K562 (cell line): ENCODE measurements at regions not wholly inside any gene's neighbourhood (a gene's known extent, or its start where the extent isn't known, plus 50 kb on each side); places are given as distances from the start of the nearest gene placed in this dataset.

Experiments used
- ATAC-seq: fragments of 200-7000 bp; cut with Tn5 transposase; 3 replicates; pipeline ENCODE4 v1.9.1; 2020; ENCODE audit warnings: moderate library complexity
- BruUV-seq: library from RNA; stranded (reverse); fragments of 400-500 nt; replicated peaks from 2 replicates; lab custom pipeline; 2021; lab: Mats Ljungman, UMichigan
- CTCF ChIA-PET: fragments of 300-600 bp; formaldehyde crosslinking; extraction: SDS; loops from one replicate; lab custom pipeline; 2021; ENCODE audit warnings: low intra/inter-chr PET ratio; lab: Yijun Ruan, JAX
- POLR2A ChIA-PET: fragments of 300-600, 350-650 bp; sonication (Branson Sonifier 250); formaldehyde crosslinking; extraction: SDS; loops from one replicate; lab custom pipeline; 2021; ENCODE audit warnings: antibody characterized with exemption, inconsistent platforms; lab: Yijun Ruan, JAX
- DNase-seq, 4 experiments: peaks; one replicate each; pipeline versions ENCODE4 v3.0.0 to v3.0.0-alpha.2; 2011 to 2018; ENCODE audit warnings: low spot score in 3 of 4, mixed read lengths in 3 of 4; ENCODE audit errors: extremely low read depth in 1 of 4
- FAIRE-seq: peaks from 2 replicates; lab custom pipeline; 2011; peaks lifted over from hg19 to GRCh38; lab: Jason Lieb, UNC
- H2AFZ ChIP-seq: 2 replicates; pipeline ENCODE4 v1.6.0; 2011; ENCODE audit warnings: low read depth, low read length, control low read depth, inconsistent platforms
- H3K27ac ChIP-seq: fragments of 200-600 bp; 3 replicates; pipeline ENCODE4 v1.8.0; 2011; ENCODE audit warnings: low read depth, mild to moderate bottlenecking, control low read depth, inconsistent platforms, low read length, moderate library complexity, mixed read lengths; ENCODE audit errors: extremely low read depth
- H3K27me3 ChIP-seq, 2 experiments: fragments of 300-600 bp in 1 of 2; 2 replicates in 1 of 2; 3 replicates in 1 of 2; pipeline versions ENCODE4 v1.6.0 to v1.8.0; 2011; ENCODE audit warnings: inconsistent platforms in 2 of 2, low read length in 2 of 2, mild to moderate bottlenecking in 1 of 2, mixed read lengths in 1 of 2, moderate library complexity in 1 of 2; ENCODE audit not compliant: control insufficient read depth in 2 of 2, insufficient read depth in 2 of 2
- H3K36me3 ChIP-seq: fragments of 300-600 bp; 3 replicates; pipeline ENCODE4 v1.8.0; 2011; ENCODE audit warnings: mild to moderate bottlenecking, low read length, inconsistent platforms; ENCODE audit not compliant: control insufficient read depth, insufficient read depth
- H3K4me1 ChIP-seq, 2 experiments: fragments of 200-600 bp in 1 of 2; replicated peaks in 1 of 2; 2 replicates in 1 of 2; 3 replicates in 1 of 2; pipeline versions ENCODE4 v1.5.1 to v1.8.0; 2011; ENCODE audit warnings: inconsistent platforms in 2 of 2, low read length in 2 of 2, mild to moderate bottlenecking in 1 of 2, mixed read lengths in 1 of 2, moderate library complexity in 1 of 2; ENCODE audit not compliant: control insufficient read depth in 2 of 2, insufficient read depth in 2 of 2
- H3K4me2 ChIP-seq: 2 replicates; pipeline ENCODE4 v1.6.1; 2011; ENCODE audit warnings: low read length, control low read depth, inconsistent platforms, mixed read lengths; ENCODE audit not compliant: insufficient read depth
- H3K4me3 ChIP-seq: fragments of 200-600 bp; sonication (generic), shearing (Covaris generic); 2 replicates; pipeline ENCODE4 v1.5.1; 2016; ENCODE audit warnings: control low read depth, inconsistent platforms
- H3K79me2 ChIP-seq: fragments of 200-600 bp; 3 replicates; pipeline ENCODE4 v1.8.0; 2011; ENCODE audit warnings: low read length, inconsistent platforms; ENCODE audit not compliant: control insufficient read depth, insufficient read depth
- H3K9ac ChIP-seq, 2 experiments: 2 replicates each; pipeline versions ENCODE4 v1.6.0 to v1.6.1; 2011; ENCODE audit warnings: low read depth in 2 of 2, low read length in 2 of 2, control low read depth in 1 of 2, inconsistent platforms in 1 of 2, mild to moderate bottlenecking in 1 of 2, mixed read lengths in 1 of 2; ENCODE audit not compliant: insufficient read depth in 1 of 2
- H3K9me1 ChIP-seq: one replicate; pipeline ENCODE4 v1.6.0; 2011; ENCODE audit warnings: inconsistent platforms, mild to moderate bottlenecking, low read length, moderate library complexity; ENCODE audit not compliant: control insufficient read depth, insufficient read depth
- H3K9me3 ChIP-seq: replicated peaks from 2 replicates; pipeline ENCODE4 v1.5.1; 2011; ENCODE audit warnings: low read depth, low read length, inconsistent platforms; ENCODE audit not compliant: control insufficient read depth, insufficient read depth
- H4K20me1 ChIP-seq: replicated peaks from 2 replicates; pipeline ENCODE4 v1.6.1; 2011; ENCODE audit warnings: low read length, inconsistent platforms, mixed read lengths; ENCODE audit not compliant: control insufficient read depth, insufficient read depth
- CREM ChIP-seq: IDR thresholded peaks from 2 replicates; pipeline ENCODE4 v1.6.1; 2014; ENCODE audit warnings: antibody characterized with exemption, low read depth
- FOXP4 ChIP-seq: sonication (generic); formaldehyde crosslinking; IDR thresholded peaks from 2 replicates; pipeline ENCODE4 v1.8.0; 2022; ENCODE audit warnings: mild to moderate bottlenecking, missing genetic modification reagents, borderline replicate concordance
- GATAD2A ChIP-seq: fragments of 450-650 bp; IDR thresholded peaks from 2 replicates; pipeline ENCODE4 v1.6.1; 2017
- MAFF ChIP-seq: IDR thresholded peaks from 2 replicates; pipeline ENCODE4 v1.6.1; 2012; ENCODE audit warnings: low read length, improper control_type of control experiment
- NCOA4 ChIP-seq: fragments of 450-650 bp; IDR thresholded peaks from 2 replicates; pipeline ENCODE4 v1.6.1; 2018; ENCODE audit warnings: mild to moderate bottlenecking; ENCODE audit not compliant: partially characterized antibody
- NFIX ChIP-seq: fragments of 250-450 bp; sonication (Bioruptor Pico); IDR thresholded peaks from 2 replicates; pipeline ENCODE4 v1.4.0; 2020; ENCODE audit warnings: low read depth, mild to moderate bottlenecking, moderate library complexity
- NR2C1 ChIP-seq, 2 experiments: fragments of 450-650 bp; IDR thresholded peaks; 2 replicates each; pipeline ENCODE4 v1.6.1; 2017; ENCODE audit warnings: mild to moderate bottlenecking in 2 of 2, antibody characterized with exemption in 1 of 2, inconsistent platforms in 1 of 2, missing compliant biosample characterization in 1 of 2, missing genetic modification characterization in 1 of 2
- PTTG1 ChIP-seq: fragments of 450-650 bp; IDR thresholded peaks from 2 replicates; pipeline ENCODE4 v1.6.1; 2016; ENCODE audit warnings: low read depth, mild to moderate bottlenecking, missing genetic modification characterization, missing compliant biosample characterization
- SMAD1 ChIP-seq: fragments of 150-350 bp; IDR thresholded peaks from 2 replicates; pipeline ENCODE4 v1.6.1; 2014; ENCODE audit warnings: low read length, low read depth; ENCODE audit not compliant: partially characterized antibody
- SMAD4 ChIP-seq: fragments of 250-450 bp; sonication (Bioruptor Pico); conservative IDR thresholded peaks from 2 replicates; pipeline ENCODE4 v1.8.0; 2021; ENCODE audit warnings: inconsistent platforms, mild to moderate bottlenecking, moderate library complexity
- SREBF1 ChIP-seq: fragments of 150-350 bp; IDR thresholded peaks from 2 replicates; pipeline ENCODE4 v1.6.1; 2014; ENCODE audit warnings: antibody characterized with exemption, low read depth, low read length, borderline replicate concordance
- SUPT5H ChIP-seq: fragments of 450-650 bp; IDR thresholded peaks from 2 replicates; pipeline ENCODE4 v1.6.1; 2016
- ZKSCAN8 ChIP-seq: fragments of 200-800 bp; sonication (Bioruptor generic); IDR thresholded peaks from 2 replicates; pipeline ENCODE4 v1.6.1; 2016; ENCODE audit warnings: missing genetic modification characterization, missing compliant biosample characterization
- WGBS: fragments of 100-300 bp; shearing (Covaris generic); methylation state at CpG from one replicate; pipeline ENCODE4 v1.1.6; 2016; ENCODE audit warnings: low coverage, mixed read lengths; ENCODE audit not compliant: insufficient coverage; ENCODE audit errors: missing lambda C conversion rate; 5-methylcytosine and 5-hydroxymethylcytosine counted together
- in situ Hi-C: fragments of 300-500 bp; cut with MboI; formaldehyde crosslinking; loops from 4 replicates; pipeline ENCODE4 v1.15.0; 2018; ENCODE audit warnings: inconsistent platforms, mixed read lengths
- intact Hi-C: fragments of 100-400 bp; cut with micrococcal nuclease; formaldehyde crosslinking; loops from 2 replicates; pipeline ENCODE4 v1.14.2; 2022
- TF ChIP-seq, protein P1 (sequence below): IDR thresholded peaks from 2 replicates; pipeline ENCODE4 v1.6.1; 2014; ENCODE audit warnings: antibody characterized with exemption

- H4K20me1 ChIP-seq = no peaks in the 10 kb centered on the region
- BruUV-seq = no TSS peak
- no peaks in the 10 kb centered on the region for H3K9me1 ChIP-seq
- DNase-seq = no peak
- no peak overlapping the region for H3K9ac ChIP-seq
- H3K4me3 ChIP-seq = no peak overlapping the region
- H2AFZ ChIP-seq = no peak overlapping the region
- H3K27me3 ChIP-seq = no peaks in the 10 kb centered on the region
- TF ChIP-seq NR2C1 (IDR thresholded peaks at IDR 0.05) = no peak
- no peak for TF ChIP-seq NR2C1 (tag; IDR thresholded peaks at IDR 0.05)
- TF ChIP-seq FOXP4 (CRISPR knock-in tag) = no peak
- TF ChIP-seq PTTG1 (tag) = no peak
- TF ChIP-seq GATAD2A = no peak
- no peak for TF ChIP-seq MAFF
- TF ChIP-seq CREM = no peak
- TF ChIP-seq SMAD1 = no peak
- no peak for TF ChIP-seq SMAD4 (CRISPR knock-in tag)
- TF ChIP-seq SREBF1 = no peak
- TF ChIP-seq, protein P1, sequence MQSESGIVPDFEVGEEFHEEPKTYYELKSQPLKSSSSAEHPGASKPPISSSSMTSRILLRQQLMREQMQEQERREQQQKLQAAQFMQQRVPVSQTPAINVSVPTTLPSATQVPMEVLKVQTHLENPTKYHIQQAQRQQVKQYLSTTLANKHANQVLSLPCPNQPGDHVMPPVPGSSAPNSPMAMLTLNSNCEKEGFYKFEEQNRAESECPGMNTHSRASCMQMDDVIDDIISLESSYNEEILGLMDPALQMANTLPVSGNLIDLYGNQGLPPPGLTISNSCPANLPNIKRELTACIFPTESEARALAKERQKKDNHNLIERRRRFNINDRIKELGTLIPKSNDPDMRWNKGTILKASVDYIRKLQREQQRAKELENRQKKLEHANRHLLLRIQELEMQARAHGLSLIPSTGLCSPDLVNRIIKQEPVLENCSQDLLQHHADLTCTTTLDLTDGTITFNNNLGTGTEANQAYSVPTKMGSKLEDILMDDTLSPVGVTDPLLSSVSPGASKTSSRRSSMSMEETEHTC = no peak
- no peak for TF ChIP-seq NFIX (CRISPR knock-in tag)
- no peak for TF ChIP-seq SUPT5H
- TF ChIP-seq ZKSCAN8 = no peak
- no peak for TF ChIP-seq NCOA4
- 2% methylated on average over 2 of the region's 2 CpGs for WGBS
- CTCF ChIA-PET = no interaction called here
- no peak overlapping the region for H3K27ac ChIP-seq
- FAIRE-seq = no peak
- no peak overlapping the region for H3K4me2 ChIP-seq
- intact Hi-C loops = no loop called here
- no peaks in the 10 kb centered on the region for H3K4me1 ChIP-seq
- H3K36me3 ChIP-seq = no peaks in the 10 kb centered on the region
- in situ Hi-C loops = no loop called here
- no peaks in the 10 kb centered on the region for H3K79me2 ChIP-seq
- no peaks in the 10 kb centered on the region for H3K9me3 ChIP-seq
- no peak for ATAC-seq
- POLR2A ChIA-PET = interaction anchor here (1.0 kb wide), 1 partner anchor 9 kb away, joined by 3 read pairs; no protein-coding TSS in a partner anchor
Measured at GRCh38 chr4:81531410-81531809, 59.7 kb upstream of the RASGEF1B start.
